ENCODE measurements at regions not wholly inside any gene's neighbourhood (a gene's known extent, or its start where the extent isn't known, plus 50 kb on each side); places are given as distances from the start of the nearest gene placed in this dataset.

DNA sequence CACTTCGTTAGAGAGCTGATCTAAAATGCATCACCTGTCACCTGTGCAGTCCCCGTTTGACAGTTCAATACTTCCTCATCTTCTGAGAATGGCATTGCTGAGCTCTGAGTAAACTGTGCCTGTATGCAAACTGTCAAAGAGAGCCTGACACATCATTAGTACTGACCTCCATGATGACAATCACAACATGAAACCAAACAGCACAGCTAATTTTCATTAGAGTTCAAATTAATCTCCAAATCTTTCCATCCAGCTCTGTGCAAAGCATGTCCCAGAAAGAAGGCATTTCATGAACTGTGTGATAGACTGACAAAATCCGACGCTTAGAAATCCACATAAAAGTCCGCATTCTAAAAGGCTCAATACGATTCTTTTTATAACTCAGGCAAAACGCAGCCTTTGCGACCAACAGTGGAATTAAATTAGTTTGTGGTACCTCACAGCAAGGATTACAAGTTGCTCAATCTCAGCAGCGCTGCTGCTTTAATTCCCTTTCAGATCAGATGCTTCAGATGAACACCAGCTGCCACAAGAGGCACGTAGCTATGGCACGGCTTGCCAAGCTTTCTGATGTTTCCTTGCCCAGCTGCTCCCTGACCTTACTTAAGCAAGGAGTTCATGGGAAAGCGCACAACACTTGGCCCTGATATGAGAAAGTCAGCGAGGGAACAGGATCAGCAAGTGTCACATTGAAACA is 765.5 kb upstream of the PRMT6 start:
- in situ Hi-C loops (cut with MboI; ENCODE audit: low sequenced_read_pairs, unreplicated experiment), result no loop called here
- no peak for DNase-seq (ENCODE audit: low spot score)
- TF ChIP-seq CTCF (IDR thresholded peaks at IDR 0.05; ENCODE audit: borderline replicate concordance, control extremely low read depth, extremely low read depth, insufficient read depth, missing control alignments), result no peak

- no peak for DNase-seq (ENCODE audit: low spot score)
- TF ChIP-seq CTCF (IDR thresholded peaks at IDR 0.05; ENCODE audit: borderline replicate concordance, control extremely low read depth, extremely low read depth, insufficient read depth, missing control alignments), result no peak
- in situ Hi-C loops (cut with MboI; ENCODE audit: low sequenced_read_pairs, unreplicated experiment), result no loop called here
Observed at GRCh38 chr1:106292130-106292529, 764.3 kb upstream of the PRMT6 start.

- no peak for TF ChIP-seq CTCF (IDR thresholded peaks at IDR 0.05; ENCODE audit: borderline replicate concordance, control extremely low read depth, extremely low read depth, insufficient read depth, missing control alignments)
- DNase-seq (ENCODE audit: low spot score), result no peak
- in situ Hi-C loops (cut with MboI; ENCODE audit: low sequenced_read_pairs, unreplicated experiment), result no loop called here
Observed at GRCh38 chr1:106296431-106296830, 760.0 kb upstream of the PRMT6 start.

GRCh38 chr1:106304106-106304505 is 752.4 kb upstream of the PRMT6 start:
- DNase-seq (ENCODE audit: low spot score), result no peak
- in situ Hi-C loops (cut with MboI; ENCODE audit: low sequenced_read_pairs, unreplicated experiment), result no loop called here
- no peak for TF ChIP-seq CTCF (IDR thresholded peaks at IDR 0.05; ENCODE audit: borderline replicate concordance, control extremely low read depth, extremely low read depth, insufficient read depth, missing control alignments)

GRCh38 chr1:106319612-106320011 is 736.9 kb upstream of the PRMT6 start:
- no peak for TF ChIP-seq CTCF (IDR thresholded peaks at IDR 0.05; ENCODE audit: borderline replicate concordance, control extremely low read depth, extremely low read depth, insufficient read depth, missing control alignments)
- DNase-seq (ENCODE audit: low spot score), result no peak
- in situ Hi-C loops (cut with MboI; ENCODE audit: low sequenced_read_pairs, unreplicated experiment), result no loop called here

DNA sequence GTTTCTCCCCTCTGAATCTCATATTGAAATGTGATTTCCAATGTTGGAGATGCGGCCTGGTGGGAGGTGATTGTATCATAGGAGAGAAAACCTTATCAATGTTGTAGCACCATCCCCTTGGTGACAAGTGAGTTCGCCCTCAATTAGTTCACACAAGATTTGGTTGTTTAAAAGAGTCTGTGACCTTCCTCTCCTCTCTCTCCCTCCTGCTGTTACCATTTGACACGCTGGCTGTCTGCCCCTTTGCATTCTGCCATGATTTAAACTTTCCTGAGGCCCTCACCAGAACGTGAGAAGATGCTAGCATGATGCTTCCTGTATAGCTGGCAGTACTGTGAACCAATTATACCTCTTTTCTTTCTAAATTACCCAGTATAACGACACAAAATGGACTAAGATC is 730.9 kb upstream of the PRMT6 start:
- no peak for TF ChIP-seq CTCF (IDR thresholded peaks at IDR 0.05; ENCODE audit: borderline replicate concordance, control extremely low read depth, extremely low read depth, insufficient read depth, missing control alignments)
- no peak for DNase-seq (ENCODE audit: low spot score)
- in situ Hi-C loops (cut with MboI; ENCODE audit: low sequenced_read_pairs, unreplicated experiment), result no loop called here

Measured in GM13976 (cell line).